ENCODE measurements at regions not wholly inside any gene's neighbourhood (a gene's known extent, or its start where the extent isn't known, plus 50 kb on each side); places are given as distances from the start of the nearest gene placed in this dataset.
"Not testable (repeated sequence)": the region's sequence is repeated elsewhere in the genome, so short reads cannot be mapped to it uniquely, and the experiment has no call there.

- DNase-seq (ENCODE audit: low read depth in 3 of 3, low spot score in 1 of 3) = no peak
These were observed 122.6 kb downstream of the CRYAA start for GRCh38 chr21:43291347-43291950.

GRCh38 chr21:43290421-43291346, 121.9 kb downstream of the CRYAA start:
- DNase-seq (ENCODE audit: low read depth in 3 of 3, low spot score in 1 of 3) = no peak

GRCh38 chr21:43289966-43290365, 121.2 kb downstream of the CRYAA start:
- DNase-seq (ENCODE audit: low read depth in 3 of 3, low spot score in 1 of 3) = no peak

GRCh38 chr21:43289442-43289841, 120.6 kb downstream of the CRYAA start:
- DNase-seq (ENCODE audit: low read depth in 3 of 3, low spot score in 1 of 3) = no peak

GRCh38 chr21:43287795-43288755, 119.3 kb downstream of the CRYAA start:
- DNase-seq (ENCODE audit: low read depth in 3 of 3, low spot score in 1 of 3) = no peak

GRCh38 chr21:43287111-43287760, 118.4 kb downstream of the CRYAA start:
- DNase-seq (ENCODE audit: low read depth in 3 of 3, low spot score in 1 of 3) = no peak

GRCh38 chr21:43286196-43286595, 117.4 kb downstream of the CRYAA start:
- DNase-seq (ENCODE audit: low read depth in 3 of 3, low spot score in 1 of 3) = no peak

GRCh38 chr21:43284700-43285099, 115.9 kb downstream of the CRYAA start:
- no peak for DNase-seq (ENCODE audit: low read depth in 3 of 3, low spot score in 1 of 3)

- no peak for DNase-seq (ENCODE audit: low read depth in 3 of 3, low spot score in 1 of 3)
These were observed 115.4 kb downstream of the CRYAA start for GRCh38 chr21:43284238-43284637.

- DNase-seq (ENCODE audit: low read depth in 3 of 3, low spot score in 1 of 3) = not testable (repeated sequence)
These were observed 115.1 kb downstream of the CRYAA start for GRCh38 chr21:43283925-43284221.

GRCh38 chr21:43283136-43283924, 114.5 kb downstream of the CRYAA start:
- no peak for DNase-seq (ENCODE audit: low read depth in 3 of 3, low spot score in 1 of 3)

- DNase-seq (ENCODE audit: low read depth in 3 of 3, low spot score in 1 of 3) = no peak
These were observed 113.7 kb downstream of the CRYAA start for GRCh38 chr21:43282358-43283120.

- DNase-seq (ENCODE audit: low read depth in 3 of 3, low spot score in 1 of 3) = no peak
These were observed 113.0 kb downstream of the CRYAA start for GRCh38 chr21:43281661-43282357.

GRCh38 chr21:43280949-43281633, 112.3 kb downstream of the CRYAA start:
- no peak for DNase-seq (ENCODE audit: low read depth in 3 of 3, low spot score in 1 of 3)

- no peak for DNase-seq (ENCODE audit: low read depth in 3 of 3, low spot score in 1 of 3)
These were observed 110.7 kb downstream of the CRYAA start for GRCh38 chr21:43279578-43279894.

- no peak for DNase-seq (ENCODE audit: low read depth in 3 of 3, low spot score in 1 of 3)
These were observed 110.2 kb downstream of the CRYAA start for GRCh38 chr21:43278766-43279577.

GRCh38 chr21:43278359-43278758, 109.6 kb downstream of the CRYAA start:
- DNase-seq (ENCODE audit: low read depth in 3 of 3, low spot score in 1 of 3) = no peak

Measured in stimulated activated CD4-positive, alpha-beta T cell treated with anti-CD3 and anti-CD28 coated beads, TNF-alpha, amount 100 ng/mL, for 1 hour (primary cell).